Stimulated activated memory B cell treated with anti-CD40 and anti-IgM and Interleukin-4, amounts not matched to agents 10 μg/mL and 1 μg/mL and 100 μg/mL, for 72 hours (primary cell): ENCODE measurements at regions not wholly inside any gene's neighbourhood (a gene's known extent, or its start where the extent isn't known, plus 50 kb on each side); places are given as distances from the start of the nearest gene placed in this dataset.

ENCODE experiments used
- ATAC-seq: fragments of 150-1000 bp; cut with Tn5 transposase; 2 replicates; pipeline ENCODE4 v1.10.0; 2021
- H3K27ac Mint-ChIP-seq: one replicate; pipeline ENCODE4 v1.8.0; 2022; ENCODE audit warnings: mild to moderate bottlenecking, mixed read lengths
- H3K27me3 Mint-ChIP-seq: one replicate; pipeline ENCODE4 v1.8.0; 2022; ENCODE audit warnings: mixed read lengths
- H3K36me3 Mint-ChIP-seq: one replicate; pipeline ENCODE4 v1.8.0; 2022; ENCODE audit warnings: mixed read lengths
- H3K4me1 Mint-ChIP-seq: one replicate; pipeline ENCODE4 v1.8.0; 2022; ENCODE audit warnings: mixed read lengths
- H3K4me3 Mint-ChIP-seq: one replicate; pipeline ENCODE4 v1.8.0; 2022; ENCODE audit warnings: mild to moderate bottlenecking, moderate library complexity, mixed read lengths
- H3K9me3 Mint-ChIP-seq: one replicate; pipeline ENCODE4 v1.8.0; 2022; ENCODE audit warnings: mixed read lengths

- Mint-ChIP-seq H3K36me3 (no peaks in the 10 kb centered on the region), H3K4me3 (no peak overlapping the region), H3K27ac (no peak overlapping the region), H3K9me3 (no peaks in the 10 kb centered on the region), H3K4me1 (peaks cover 7% of the 10 kb centered on the region), H3K27me3 (peaks cover 13% of the 10 kb centered on the region)
- ATAC-seq: no peak
Measured at GRCh38 chr3:40593351-40593750, 68.6 kb downstream of the ZNF621 start.

DNA sequence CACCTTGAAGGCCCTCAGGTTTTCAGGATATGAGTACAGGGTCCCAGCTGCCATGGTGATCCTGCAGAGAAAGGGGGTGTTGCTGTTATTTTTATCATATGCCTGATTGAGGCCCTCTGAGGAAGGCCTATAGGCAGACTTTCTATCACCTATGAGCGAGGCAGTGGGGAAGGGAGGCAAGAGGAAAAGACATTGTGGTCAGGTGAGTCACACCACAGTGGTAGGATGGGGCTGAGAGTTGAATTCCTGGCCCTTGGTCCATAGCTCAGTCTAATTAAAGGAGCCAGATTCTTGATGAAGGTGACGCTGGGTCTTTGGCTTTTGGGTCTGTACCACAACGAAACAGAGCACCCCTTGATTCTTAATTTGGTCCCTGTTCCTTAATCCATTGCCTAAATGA is 72.7 kb downstream of the ZNF621 start:
- H3K4me3 Mint-ChIP-seq: no peak overlapping the region
- ATAC-seq: no peak
- no peaks in the 10 kb centered on the region for H3K36me3 Mint-ChIP-seq
- no peaks in the 10 kb centered on the region for H3K9me3 Mint-ChIP-seq
- H3K27me3 Mint-ChIP-seq: peaks cover 13% of the 10 kb centered on the region
- no peak overlapping the region for H3K27ac Mint-ChIP-seq
- H3K4me1 Mint-ChIP-seq: peaks cover 14% of the 10 kb centered on the region

GRCh38 chr3:40598338-40598737 is 73.6 kb downstream of the ZNF621 start:
- Mint-ChIP-seq H3K4me3 (no peak overlapping the region), H3K27ac (no peak overlapping the region), H3K27me3 (peaks cover 13% of the 10 kb centered on the region), H3K36me3 (no peaks in the 10 kb centered on the region), H3K4me1 (peaks cover 14% of the 10 kb centered on the region), H3K9me3 (no peaks in the 10 kb centered on the region)
- no peak for ATAC-seq

DNA sequence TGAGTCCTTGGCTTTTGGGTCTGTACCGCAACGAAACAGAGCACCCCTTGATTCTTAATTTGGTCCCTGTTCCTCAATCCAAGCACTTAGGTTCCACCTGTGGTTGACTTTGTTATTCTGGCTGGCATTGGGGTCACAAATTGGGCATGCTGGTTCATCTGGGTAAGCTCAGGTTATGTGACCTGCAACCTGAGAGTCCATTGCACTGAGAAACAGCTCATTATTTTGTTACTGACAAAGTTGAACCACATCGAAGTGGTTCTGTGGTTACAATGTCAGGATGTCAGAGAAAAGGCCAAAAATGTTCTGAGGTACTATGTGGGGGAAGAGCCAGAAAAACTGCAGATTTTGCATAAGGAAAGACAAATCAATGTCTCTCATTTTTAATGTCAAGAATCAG is 74.2 kb downstream of the ZNF621 start:
- H3K36me3 Mint-ChIP-seq: no peaks in the 10 kb centered on the region
- no peak overlapping the region for H3K27ac Mint-ChIP-seq
- ATAC-seq: no peak
- peaks cover 13% of the 10 kb centered on the region for H3K27me3 Mint-ChIP-seq
- H3K9me3 Mint-ChIP-seq: no peaks in the 10 kb centered on the region
- H3K4me3 Mint-ChIP-seq: no peak overlapping the region
- H3K4me1 Mint-ChIP-seq: peaks cover 14% of the 10 kb centered on the region

DNA sequence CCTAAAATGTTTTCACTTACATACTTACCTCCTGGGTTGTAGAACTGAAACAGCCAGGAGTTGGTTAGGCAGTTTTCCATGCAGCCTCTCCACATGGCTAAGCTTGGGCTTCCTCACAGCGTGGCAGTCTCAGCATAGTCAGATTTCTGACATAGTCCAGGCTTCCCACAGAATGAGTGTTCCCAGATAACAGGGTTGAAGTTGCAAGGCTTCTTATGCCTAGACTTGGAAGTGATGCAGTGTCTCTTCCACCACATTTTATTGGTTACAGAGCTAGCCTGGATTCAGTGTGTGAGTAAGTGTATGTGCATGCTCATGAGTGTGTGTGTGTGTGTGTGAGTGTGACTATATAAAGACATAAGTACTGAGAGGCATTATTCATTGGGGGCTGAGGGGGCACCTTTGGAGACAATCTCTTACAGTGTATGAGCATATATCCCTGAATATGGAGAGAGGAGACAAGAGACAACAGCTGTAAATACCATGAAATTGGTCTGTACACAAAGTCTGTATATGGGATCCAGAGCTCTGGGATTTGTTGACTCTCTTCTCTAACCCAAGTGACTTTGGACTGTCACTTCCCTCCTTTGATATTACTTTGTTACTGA is 78.1 kb downstream of the ZNF621 start:
- no peaks in the 10 kb centered on the region for H3K36me3 Mint-ChIP-seq
- ATAC-seq: no peak
- no peak overlapping the region for H3K27ac Mint-ChIP-seq
- H3K9me3 Mint-ChIP-seq: no peaks in the 10 kb centered on the region
- peaks cover 9% of the 10 kb centered on the region for H3K4me1 Mint-ChIP-seq
- no peaks in the 10 kb centered on the region for H3K27me3 Mint-ChIP-seq
- H3K4me3 Mint-ChIP-seq: no peak overlapping the region

- H3K4me3 Mint-ChIP-seq: no peak overlapping the region
- H3K36me3 Mint-ChIP-seq: no peaks in the 10 kb centered on the region
- H3K9me3 Mint-ChIP-seq: no peaks in the 10 kb centered on the region
- H3K27ac Mint-ChIP-seq: no peak overlapping the region
- H3K27me3 Mint-ChIP-seq: no peaks in the 10 kb centered on the region
- peak; percentile 31 for ATAC-seq
- peaks cover 8% of the 10 kb centered on the region for H3K4me1 Mint-ChIP-seq
Measured at GRCh38 chr3:40605960-40606359, 81.2 kb downstream of the ZNF621 start.

DNA sequence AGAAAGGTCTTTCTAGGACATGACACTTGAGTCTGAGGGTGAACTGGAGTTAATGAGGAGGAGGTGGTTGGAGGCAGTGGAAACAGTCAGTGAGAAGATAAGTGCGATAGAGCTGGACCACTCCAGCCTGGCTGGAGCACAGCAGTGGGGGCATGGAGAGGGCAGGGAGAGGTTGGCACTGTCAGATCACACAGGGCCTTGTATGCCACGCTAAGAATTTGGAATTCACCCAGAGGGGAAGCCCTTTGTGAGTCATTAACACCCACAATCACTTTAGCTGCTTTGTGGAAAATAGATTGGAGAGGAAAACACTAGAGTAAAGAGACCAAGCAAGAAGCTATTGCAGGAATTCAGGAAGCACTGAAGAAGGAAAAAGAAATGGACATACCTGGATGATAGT is 83.3 kb downstream of the ZNF621 start:
- H3K4me1 Mint-ChIP-seq: peaks cover 8% of the 10 kb centered on the region
- H3K27me3 Mint-ChIP-seq: no peaks in the 10 kb centered on the region
- no peaks in the 10 kb centered on the region for H3K36me3 Mint-ChIP-seq
- no peak overlapping the region for H3K4me3 Mint-ChIP-seq
- peak overlapping the region; percentile 5 for H3K27ac Mint-ChIP-seq
- no peaks in the 10 kb centered on the region for H3K9me3 Mint-ChIP-seq
- ATAC-seq: peak; percentile 16

DNA sequence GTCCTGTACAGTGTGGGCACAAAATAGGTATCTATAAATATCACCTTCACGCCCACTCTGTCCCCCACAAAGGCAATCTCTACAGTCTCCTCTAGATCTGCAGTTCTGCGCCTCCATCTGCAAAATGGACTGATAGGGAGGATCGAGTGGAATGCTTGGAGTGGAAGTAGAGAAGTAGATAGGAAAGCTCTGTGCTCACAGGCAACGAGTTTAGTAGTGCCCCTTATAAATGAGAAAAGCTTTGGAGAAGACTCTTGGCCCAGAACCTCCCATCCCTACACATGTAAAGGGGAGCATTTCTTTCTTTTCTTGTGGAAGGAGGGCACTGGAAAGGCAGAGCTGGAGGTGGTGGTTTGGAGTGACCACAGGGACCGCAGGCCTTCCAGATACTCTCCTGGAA is 88.5 kb downstream of the ZNF621 start:
- Mint-ChIP-seq H3K27me3 (peaks cover 26% of the 10 kb centered on the region), H3K36me3 (no peaks in the 10 kb centered on the region), H3K27ac (no peak overlapping the region), H3K9me3 (no peaks in the 10 kb centered on the region), H3K4me3 (no peak overlapping the region), H3K4me1 (peaks cover 24% of the 10 kb centered on the region)
- no peak for ATAC-seq

GRCh38 chr3:40615110-40615915 is 90.6 kb downstream of the ZNF621 start:
- Mint-ChIP-seq H3K27ac (no peak overlapping the region), H3K36me3 (no peaks in the 10 kb centered on the region), H3K4me3 (peak overlapping the region; percentile 37), H3K4me1 (peaks cover 28% of the 10 kb centered on the region), H3K27me3 (peaks cover 26% of the 10 kb centered on the region), H3K9me3 (no peaks in the 10 kb centered on the region)
- no peak for ATAC-seq

- Mint-ChIP-seq H3K36me3 (no peaks in the 10 kb centered on the region), H3K9me3 (no peaks in the 10 kb centered on the region), H3K27ac (no peak overlapping the region), H3K4me1 (peaks cover 30% of the 10 kb centered on the region), H3K4me3 (peak overlapping the region; percentile 37), H3K27me3 (peaks cover 26% of the 10 kb centered on the region)
- ATAC-seq: no peak
Measured at GRCh38 chr3:40615918-40616819, 91.4 kb downstream of the ZNF621 start.

DNA sequence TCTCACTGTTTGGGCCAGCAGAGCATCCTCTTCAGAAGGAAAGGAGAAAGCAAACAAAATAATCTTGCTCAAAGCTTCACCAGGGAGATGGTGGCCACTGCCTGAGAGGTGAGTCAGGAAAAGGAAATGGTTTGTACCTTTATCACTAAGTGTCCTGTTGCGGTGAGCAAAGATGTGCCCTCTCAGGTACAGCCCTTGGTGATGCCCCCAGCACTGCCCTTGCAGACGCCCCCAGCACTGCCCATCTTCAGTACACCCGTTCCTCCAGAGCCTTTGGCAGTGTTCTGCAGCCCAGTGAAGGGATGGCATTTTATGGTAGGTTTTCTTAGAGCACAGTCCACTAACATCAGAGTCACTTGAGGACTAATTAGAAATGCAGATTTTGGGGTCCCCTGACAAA is 92.3 kb downstream of the ZNF621 start:
- no peak for ATAC-seq
- Mint-ChIP-seq H3K4me3 (no peak overlapping the region), H3K27ac (no peak overlapping the region), H3K9me3 (no peaks in the 10 kb centered on the region), H3K27me3 (peaks cover 26% of the 10 kb centered on the region), H3K4me1 (peaks cover 30% of the 10 kb centered on the region), H3K36me3 (no peaks in the 10 kb centered on the region)

- Mint-ChIP-seq H3K36me3 (no peaks in the 10 kb centered on the region), H3K9me3 (peaks cover 3% of the 10 kb centered on the region), H3K4me1 (peaks cover 30% of the 10 kb centered on the region), H3K4me3 (no peak overlapping the region), H3K27me3 (peaks cover 26% of the 10 kb centered on the region), H3K27ac (no peak overlapping the region)
- ATAC-seq: peak; percentile 16
Measured at GRCh38 chr3:40618158-40618557, 93.4 kb downstream of the ZNF621 start.

DNA sequence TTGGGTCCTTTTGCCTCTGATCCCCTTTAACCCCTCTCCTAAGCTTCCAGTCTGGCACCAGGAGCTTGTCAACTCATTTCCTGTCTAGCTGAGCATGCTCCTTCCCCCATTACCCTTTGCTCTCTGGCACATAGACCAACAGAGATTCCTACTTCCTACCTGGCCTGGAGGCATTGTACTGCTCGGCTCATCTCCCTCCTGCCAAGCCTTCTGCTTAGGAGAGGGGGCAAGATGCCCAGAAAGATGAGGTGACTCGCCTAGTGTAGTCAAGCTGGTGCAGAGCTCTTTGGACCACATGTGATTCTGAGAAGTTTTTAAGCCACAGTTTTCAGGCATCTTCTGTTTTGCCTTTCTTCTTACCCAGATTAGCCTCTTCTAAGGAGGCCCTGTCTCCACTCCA is 95.4 kb downstream of the ZNF621 start:
- ATAC-seq: no peak
- Mint-ChIP-seq H3K27me3 (peaks cover 21% of the 10 kb centered on the region), H3K27ac (peak overlapping the region; percentile 12), H3K4me3 (no peak overlapping the region), H3K4me1 (peaks cover 28% of the 10 kb centered on the region), H3K36me3 (no peaks in the 10 kb centered on the region), H3K9me3 (peaks cover 3% of the 10 kb centered on the region)

GRCh38 chr3:40621252-40621651 is 96.5 kb downstream of the ZNF621 start:
- ATAC-seq: no peak
- peaks cover 10% of the 10 kb centered on the region for H3K27me3 Mint-ChIP-seq
- H3K27ac Mint-ChIP-seq: peak overlapping the region; percentile 12
- peaks cover 17% of the 10 kb centered on the region for H3K4me1 Mint-ChIP-seq
- H3K4me3 Mint-ChIP-seq: no peak overlapping the region
- H3K36me3 Mint-ChIP-seq: peaks cover 5% of the 10 kb centered on the region
- peaks cover 3% of the 10 kb centered on the region for H3K9me3 Mint-ChIP-seq

DNA sequence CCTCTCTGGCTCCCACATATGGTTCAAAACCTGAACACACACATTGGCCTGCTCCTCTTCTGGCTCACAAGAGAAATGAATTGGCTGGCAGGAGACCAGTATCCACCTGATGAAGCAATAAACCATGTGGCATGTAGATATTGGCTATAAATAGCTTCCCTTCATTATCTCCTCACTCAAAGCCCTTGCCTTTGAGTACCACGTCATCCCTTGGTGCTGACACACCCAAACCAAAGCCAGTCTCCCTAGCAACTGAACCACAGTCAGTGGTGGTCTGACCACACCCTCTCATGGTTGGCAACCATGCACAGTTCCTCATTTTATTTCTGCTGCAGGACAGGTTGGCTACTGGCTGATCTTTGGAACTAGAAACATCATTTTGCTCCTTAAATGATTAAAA is 98.8 kb downstream of the ZNF621 start:
- peaks cover 16% of the 10 kb centered on the region for H3K36me3 Mint-ChIP-seq
- no peak overlapping the region for H3K4me3 Mint-ChIP-seq
- H3K27ac Mint-ChIP-seq: no peak overlapping the region
- H3K27me3 Mint-ChIP-seq: no peaks in the 10 kb centered on the region
- ATAC-seq: peak; percentile 100
- peaks cover 6% of the 10 kb centered on the region for H3K9me3 Mint-ChIP-seq
- H3K4me1 Mint-ChIP-seq: peaks cover 6% of the 10 kb centered on the region
